ENCODE measurements at regions not wholly inside any gene's neighbourhood (a gene's known extent, or its start where the extent isn't known, plus 50 kb on each side); places are given as distances from the start of the nearest gene placed in this dataset.

- DNase-seq (ENCODE audit: low spot score) = no peak
These were observed 92.8 kb upstream of the TMEM168 start for GRCh38 chr7:112882991-112883390.

GRCh38 chr7:112882511-112882910 is 92.3 kb upstream of the TMEM168 start:
- DNase-seq (ENCODE audit: low spot score) = no peak

DNA sequence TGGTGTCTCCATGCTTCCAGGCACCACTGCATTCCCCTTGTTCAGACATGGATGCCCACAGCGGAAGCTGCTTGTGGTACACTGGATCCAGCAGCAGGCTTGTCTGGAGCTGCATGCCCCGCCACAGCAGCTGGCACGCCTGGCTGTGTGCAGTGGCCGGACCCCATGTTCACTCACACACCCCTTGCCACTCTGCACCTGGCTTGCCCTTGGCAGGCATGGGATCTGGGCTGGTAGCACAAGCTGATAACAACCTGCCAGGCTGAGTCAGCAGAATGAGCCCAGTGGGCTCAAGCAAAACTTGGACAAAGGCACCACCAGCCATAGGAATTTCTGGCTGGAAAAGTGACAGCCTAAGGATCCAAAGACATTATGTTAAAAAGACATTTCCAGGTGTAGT is 91.8 kb upstream of the TMEM168 start:
- no peak for DNase-seq (ENCODE audit: low spot score)

- DNase-seq (ENCODE audit: low spot score) = no peak
These were observed 90.7 kb upstream of the TMEM168 start for GRCh38 chr7:112880818-112881418.

GRCh38 chr7:112877691-112878460 is 87.7 kb upstream of the TMEM168 start:
- no peak for DNase-seq (ENCODE audit: low spot score)

DNA sequence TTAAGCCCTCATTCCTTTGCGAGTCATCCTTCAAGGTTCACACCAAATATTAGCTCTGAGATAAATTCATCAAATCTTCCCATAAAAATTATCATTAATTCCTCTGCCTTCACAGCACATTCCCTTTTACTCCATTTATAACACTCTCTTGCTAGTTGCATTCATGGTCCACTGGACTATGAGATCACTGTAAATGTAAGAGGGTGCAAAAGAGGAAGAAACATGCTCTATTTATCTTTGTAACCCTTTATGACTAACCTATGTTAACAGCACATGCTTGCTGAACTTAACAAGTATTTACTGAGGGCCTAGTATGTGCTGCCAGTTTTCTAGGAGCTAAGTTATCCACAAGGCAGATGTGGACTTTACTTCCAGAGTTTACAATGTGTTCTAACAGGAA is 86.7 kb upstream of the TMEM168 start:
- DNase-seq (ENCODE audit: low spot score) = no peak

- no peak for DNase-seq (ENCODE audit: low spot score)
These were observed 84.7 kb upstream of the TMEM168 start for GRCh38 chr7:112874909-112875308.

DNA sequence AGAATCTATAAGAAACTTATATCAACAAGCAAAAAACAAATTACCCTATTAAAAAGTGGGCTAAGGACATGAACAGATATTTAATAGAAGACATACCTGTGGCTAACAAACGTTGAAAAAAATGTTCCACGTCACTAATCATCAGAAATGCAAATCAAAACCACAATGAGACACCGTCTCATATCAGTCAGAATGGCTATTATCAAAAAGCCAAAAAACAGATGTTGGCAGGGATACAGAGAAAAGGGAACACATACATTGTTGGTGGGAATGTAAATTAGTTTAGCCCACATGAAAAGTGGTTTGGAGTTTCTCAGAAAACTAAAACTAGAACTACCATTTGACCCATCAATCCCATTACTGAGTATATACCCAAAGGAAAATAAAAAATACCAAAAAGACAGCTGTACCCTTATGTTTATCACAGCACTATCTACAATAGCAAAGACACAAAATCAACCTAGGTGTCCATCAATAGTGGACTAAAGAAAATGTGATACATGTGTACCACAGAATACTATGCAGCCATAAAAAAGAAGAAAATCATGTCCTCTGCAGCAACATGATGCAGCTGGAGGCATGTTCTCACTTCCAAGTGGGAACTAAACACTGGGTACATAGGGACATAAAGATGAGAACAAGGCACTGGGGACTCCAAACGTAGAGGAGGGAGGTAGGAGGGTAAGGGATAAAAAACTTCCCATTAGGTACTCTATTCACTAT is 83.8 kb upstream of the TMEM168 start:
- no peak for DNase-seq (ENCODE audit: low spot score)

GRCh38 chr7:112869111-112869774 is 79.0 kb upstream of the TMEM168 start:
- DNase-seq (ENCODE audit: low spot score) = peak; percentile 61

- no peak for DNase-seq (ENCODE audit: low spot score)
These were observed 78.4 kb upstream of the TMEM168 start for GRCh38 chr7:112868609-112869008.

DNA sequence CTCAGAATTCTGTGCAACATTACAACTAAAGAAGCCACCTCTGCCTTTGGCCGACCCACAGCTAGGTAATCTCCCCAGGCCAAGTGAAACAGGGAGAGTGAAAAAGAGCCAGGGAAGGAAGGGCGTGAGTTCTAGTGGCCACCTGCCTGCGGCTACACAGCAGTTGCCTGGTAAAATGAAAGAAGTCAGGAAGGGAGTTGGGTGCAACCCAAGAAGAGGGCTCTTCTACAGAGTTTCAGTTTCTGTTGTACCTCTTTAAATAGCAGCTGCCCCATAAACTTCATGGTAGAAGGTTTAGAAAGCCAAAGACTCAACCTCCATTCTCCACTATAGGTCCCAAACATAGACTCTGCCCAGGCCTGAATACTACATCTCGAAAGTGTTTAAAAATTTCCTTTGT is 76.2 kb upstream of the TMEM168 start:
- no peak for DNase-seq (ENCODE audit: low spot score)

DNA sequence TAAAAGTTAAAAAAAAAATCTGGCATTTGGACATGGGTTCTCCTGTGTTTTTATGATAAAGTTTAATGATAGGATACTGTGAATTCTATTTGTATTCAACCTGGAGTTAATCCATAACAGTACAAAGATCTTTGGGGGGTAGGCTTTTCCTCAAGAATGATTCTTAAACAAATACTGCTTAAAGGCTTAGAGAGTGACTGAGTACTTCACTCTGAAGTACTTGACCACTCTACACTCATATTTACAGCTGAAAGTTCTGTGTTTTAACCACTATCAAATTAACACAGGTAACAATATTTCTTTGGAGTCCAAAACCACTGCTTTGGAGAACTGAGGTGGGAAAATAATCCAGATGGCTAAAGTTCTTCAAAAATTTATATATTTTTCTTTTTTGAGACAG is 74.2 kb upstream of the TMEM168 start:
- DNase-seq (ENCODE audit: low spot score) = no peak

GRCh38 chr7:112858838-112859237 is 68.6 kb upstream of the TMEM168 start:
- no peak for DNase-seq (ENCODE audit: low spot score)

- DNase-seq (ENCODE audit: low spot score) = no peak
These were observed 65.0 kb upstream of the TMEM168 start for GRCh38 chr7:112855227-112855626.

GRCh38 chr7:112854169-112854568 is 64.0 kb upstream of the TMEM168 start:
- no peak for DNase-seq (ENCODE audit: low spot score)

DNA sequence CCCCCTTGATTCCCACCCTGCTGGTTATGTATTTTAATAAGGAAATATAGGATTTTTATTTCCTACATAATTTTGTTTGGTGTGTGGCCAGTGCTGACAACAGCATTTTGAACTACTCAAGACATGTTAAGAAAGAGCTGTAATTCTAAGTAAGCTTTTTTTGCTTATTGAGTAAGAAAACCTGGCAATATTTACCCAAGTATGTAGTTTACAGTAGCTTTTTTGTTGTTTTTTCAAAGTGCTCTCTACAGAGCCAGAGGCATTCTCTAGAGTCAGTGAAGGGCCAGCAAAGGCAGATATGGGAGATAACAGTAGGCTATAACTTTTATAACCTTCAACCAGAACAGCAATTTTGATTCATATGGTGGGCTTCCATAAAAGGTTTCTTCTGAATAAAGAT is 63.2 kb upstream of the TMEM168 start:
- no peak for DNase-seq (ENCODE audit: low spot score)

GRCh38 chr7:112843151-112843550 is 53.0 kb upstream of the TMEM168 start:
- DNase-seq (ENCODE audit: low spot score) = no peak

All from ecto neural progenitor cell (in vitro differentiated cells).